ENCODE measurements at regions not wholly inside any gene's neighbourhood (a gene's known extent, or its start where the extent isn't known, plus 50 kb on each side); places are given as distances from the start of the nearest gene placed in this dataset.

DNA sequence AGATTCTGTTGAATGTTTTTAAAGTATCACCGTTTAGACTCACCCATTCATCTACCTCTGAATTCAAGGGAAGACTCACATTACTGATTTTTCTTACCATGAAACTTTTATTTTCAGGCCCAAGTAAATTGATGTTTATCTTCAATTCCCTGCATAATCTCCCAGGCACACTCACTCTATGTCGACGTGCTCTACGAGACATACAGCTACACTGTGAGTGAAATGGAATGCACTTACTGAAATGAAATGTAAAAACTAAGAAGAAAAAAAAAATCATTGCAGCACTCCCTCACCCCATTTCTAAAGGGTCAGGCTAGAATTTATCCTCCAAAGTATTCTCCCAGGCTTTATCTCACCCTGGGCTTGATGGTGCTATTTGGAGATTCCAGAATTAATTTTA lies 987.9 kb downstream of the CCSER2 start:
- TF ChIP-seq, protein P1, sequence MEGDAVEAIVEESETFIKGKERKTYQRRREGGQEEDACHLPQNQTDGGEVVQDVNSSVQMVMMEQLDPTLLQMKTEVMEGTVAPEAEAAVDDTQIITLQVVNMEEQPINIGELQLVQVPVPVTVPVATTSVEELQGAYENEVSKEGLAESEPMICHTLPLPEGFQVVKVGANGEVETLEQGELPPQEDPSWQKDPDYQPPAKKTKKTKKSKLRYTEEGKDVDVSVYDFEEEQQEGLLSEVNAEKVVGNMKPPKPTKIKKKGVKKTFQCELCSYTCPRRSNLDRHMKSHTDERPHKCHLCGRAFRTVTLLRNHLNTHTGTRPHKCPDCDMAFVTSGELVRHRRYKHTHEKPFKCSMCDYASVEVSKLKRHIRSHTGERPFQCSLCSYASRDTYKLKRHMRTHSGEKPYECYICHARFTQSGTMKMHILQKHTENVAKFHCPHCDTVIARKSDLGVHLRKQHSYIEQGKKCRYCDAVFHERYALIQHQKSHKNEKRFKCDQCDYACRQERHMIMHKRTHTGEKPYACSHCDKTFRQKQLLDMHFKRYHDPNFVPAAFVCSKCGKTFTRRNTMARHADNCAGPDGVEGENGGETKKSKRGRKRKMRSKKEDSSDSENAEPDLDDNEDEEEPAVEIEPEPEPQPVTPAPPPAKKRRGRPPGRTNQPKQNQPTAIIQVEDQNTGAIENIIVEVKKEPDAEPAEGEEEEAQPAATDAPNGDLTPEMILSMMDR (conservative IDR thresholded peaks at IDR 0.05; ENCODE audit: low read depth, low read length) = no peak
- no peak for TF ChIP-seq EZH2 (IDR thresholded peaks at IDR 0.05; ENCODE audit: borderline replicate concordance, low read depth, low read length, poor library complexity, severe bottlenecking)
